ENCODE measurements at regions not wholly inside any gene's neighbourhood (a gene's known extent, or its start where the extent isn't known, plus 50 kb on each side); places are given as distances from the start of the nearest gene placed in this dataset.
A peak's percentile ranks its signal among the peaks of the same experiment; 100 is the strongest.

DNA sequence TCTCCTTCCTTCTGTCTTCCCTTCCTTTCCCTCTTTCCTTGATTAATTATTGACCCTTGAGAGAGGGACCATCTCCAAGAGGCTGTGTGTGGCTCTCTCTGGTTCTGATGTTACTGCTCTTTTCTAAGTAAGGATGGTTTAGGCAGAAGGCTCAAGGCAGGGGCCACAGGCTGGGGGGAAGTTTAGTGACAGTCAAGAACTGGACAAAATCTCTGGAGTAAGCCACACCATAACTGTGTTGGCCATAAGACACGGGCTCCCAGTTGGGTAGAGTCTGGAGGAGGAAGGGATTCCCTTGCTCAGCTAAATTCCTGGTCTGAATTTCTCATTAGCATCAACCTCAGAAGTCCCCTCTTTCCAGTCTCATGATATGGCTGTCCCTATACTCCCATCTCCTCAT, 74.7 kb downstream of the BUD13 start:
- DNase-seq (ENCODE audit: low read depth in 2 of 3, low spot score in 2 of 3): no peak

DNA sequence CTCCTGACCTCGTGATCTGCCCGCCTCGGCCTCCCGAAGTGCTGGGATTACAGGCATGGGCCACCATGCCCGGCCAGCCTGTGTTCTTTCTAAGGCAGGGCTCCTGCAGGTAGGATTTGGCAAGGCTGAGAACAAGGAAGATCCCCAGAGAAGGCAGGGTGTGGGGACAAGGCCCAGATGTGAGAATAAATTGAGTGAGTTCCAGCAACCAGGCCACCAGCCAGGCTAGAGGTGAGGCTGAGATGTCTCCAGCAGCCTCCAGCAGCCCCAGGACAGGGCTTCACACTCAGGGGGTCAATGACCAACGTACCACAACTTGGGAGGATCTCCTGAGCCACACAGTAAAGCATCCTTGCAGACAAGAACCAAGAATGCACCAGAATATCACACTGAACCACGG, 75.1 kb downstream of the BUD13 start:
- DNase-seq (ENCODE audit: low read depth in 2 of 3, low spot score in 2 of 3): no peak

DNA sequence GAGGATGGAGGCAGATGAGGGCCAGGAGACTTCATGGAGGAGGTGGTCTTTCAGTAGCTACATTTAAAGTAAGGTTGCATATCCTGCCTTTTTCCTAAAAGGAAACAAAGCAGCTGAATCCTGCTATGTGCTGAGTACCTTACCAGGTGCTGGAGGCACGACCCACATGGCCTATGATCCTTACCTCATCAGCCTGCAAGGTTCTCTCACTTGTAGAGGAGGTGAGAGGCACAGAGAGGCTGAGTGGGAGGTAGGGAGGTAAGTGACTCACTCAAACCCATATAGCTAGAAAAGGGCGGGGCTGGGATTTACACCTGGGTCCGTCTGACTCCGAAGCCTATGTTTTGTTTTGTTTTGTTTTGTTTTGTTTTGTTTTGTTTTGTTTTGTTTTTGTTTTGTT, 75.8 kb downstream of the BUD13 start:
- DNase-seq (ENCODE audit: low read depth in 2 of 3, low spot score in 2 of 3): no peak

DNA sequence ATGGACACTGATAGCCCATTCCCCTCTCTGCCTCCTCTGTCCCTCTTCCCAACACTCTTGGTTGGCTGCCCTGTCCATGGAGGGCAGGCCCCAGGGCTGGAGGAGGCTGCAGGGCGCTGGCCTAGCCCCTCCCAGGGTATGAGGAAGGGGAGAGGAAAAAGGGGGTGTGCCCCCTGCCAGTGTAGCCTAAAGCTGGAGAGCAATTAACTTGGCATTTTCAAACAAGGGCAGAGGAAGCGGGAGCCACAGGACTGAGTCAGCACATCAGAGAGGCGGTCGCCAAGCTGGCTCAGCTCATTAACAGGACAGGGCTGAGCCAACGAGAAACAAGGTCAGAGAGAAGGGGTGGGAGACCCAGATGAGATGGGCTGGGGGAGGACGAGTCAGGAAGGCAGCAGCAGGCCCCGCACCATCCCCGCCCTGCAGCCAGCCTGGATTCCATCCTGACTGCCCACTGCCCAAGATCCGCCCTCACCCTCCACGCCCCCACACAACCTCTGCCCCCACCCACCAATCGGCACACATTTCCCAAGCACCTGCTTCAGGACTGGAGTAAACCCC, 76.3 kb downstream of the BUD13 start:
- no peak for DNase-seq (ENCODE audit: low read depth in 2 of 3, low spot score in 2 of 3)

DNA sequence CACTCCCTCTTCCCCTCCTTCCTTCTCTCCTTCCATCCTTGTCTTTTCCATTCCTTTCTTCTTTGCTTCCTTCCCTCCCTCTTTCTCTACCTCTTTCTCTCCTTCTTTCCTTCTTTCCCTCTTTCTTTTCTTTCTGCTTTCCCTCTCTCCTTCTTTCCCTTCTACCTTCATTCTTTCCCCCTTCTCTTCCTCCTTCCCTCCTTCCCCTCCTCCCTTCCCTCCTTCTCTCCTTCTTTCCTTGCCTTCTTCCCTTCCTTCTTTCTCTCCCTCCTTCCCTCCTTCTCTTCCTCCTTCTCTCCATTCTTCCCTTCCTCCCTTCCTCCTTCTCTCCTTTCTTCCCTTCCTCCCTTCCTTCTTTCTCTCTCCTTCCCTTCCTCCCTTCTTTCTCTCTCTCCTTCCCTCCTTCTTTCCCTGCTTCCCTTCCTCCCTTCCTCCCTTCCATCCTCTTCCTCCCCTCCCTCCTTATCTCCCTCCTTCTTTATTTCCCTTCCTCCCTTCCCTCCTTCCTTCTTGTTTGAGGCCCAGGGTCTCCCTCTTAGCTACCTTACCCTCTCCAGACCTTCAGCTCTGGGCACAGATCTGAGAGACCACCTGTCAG, 77.0 kb downstream of the BUD13 start:
- no peak for DNase-seq (ENCODE audit: low read depth in 2 of 3, low spot score in 2 of 3)

DNA sequence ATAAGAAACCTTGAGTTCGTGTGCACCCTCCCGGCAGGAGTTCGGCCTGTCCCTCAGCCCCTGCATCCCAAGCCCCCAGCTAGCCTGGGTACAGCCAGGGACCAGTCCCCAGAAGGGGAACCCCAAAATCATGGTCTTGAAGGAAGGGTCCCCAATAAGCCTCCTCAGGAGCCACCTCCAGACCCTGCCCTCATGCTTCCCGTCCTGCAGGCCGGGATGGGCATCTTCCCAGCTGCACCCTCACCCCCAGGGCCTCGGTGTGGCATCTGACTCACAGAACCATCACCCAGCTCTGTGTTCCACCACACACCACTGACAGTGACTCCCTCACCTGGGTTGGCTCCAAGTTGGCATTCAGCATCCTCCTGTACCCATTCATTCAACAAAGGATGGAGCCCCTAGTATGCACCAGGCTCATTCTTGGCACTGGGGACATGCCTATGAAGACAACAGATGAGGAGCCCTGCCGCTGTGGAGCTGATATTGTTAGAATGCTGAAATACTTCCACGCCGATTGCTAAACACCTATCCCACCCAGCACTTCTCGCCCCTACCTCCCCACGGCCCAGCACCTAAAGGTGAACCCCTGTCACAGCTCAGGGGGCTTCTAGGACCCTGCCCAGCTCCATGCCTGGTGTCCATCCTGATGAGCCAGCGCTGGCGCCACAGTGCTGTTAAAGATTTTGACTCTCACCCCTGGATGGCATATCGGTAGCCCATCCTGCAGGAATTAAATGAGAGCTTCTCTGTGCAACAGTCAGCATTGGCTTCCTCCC, 77.8 kb downstream of the BUD13 start:
- no peak for DNase-seq (ENCODE audit: low read depth in 2 of 3, low spot score in 2 of 3)

DNA sequence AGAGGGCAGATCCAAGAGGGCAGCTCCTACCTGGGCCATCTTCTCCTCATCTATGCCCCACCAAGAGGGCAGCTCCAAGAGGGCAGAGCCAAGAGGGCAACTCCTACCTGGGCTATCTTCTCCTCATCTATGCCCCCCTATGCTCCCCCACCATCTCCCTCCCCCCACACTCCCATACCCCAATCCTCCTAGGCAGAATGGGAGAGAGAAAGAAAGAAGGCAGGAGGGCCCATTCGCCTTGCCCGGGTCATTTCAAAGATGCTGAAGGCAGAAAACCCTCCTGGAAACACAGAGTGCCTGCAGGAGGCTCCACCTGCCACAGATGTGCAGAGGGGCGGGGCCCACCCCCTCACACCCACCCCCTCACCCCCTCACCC, 78.5 kb downstream of the BUD13 start:
- DNase-seq (ENCODE audit: low read depth in 2 of 3, low spot score in 2 of 3): no peak

DNA sequence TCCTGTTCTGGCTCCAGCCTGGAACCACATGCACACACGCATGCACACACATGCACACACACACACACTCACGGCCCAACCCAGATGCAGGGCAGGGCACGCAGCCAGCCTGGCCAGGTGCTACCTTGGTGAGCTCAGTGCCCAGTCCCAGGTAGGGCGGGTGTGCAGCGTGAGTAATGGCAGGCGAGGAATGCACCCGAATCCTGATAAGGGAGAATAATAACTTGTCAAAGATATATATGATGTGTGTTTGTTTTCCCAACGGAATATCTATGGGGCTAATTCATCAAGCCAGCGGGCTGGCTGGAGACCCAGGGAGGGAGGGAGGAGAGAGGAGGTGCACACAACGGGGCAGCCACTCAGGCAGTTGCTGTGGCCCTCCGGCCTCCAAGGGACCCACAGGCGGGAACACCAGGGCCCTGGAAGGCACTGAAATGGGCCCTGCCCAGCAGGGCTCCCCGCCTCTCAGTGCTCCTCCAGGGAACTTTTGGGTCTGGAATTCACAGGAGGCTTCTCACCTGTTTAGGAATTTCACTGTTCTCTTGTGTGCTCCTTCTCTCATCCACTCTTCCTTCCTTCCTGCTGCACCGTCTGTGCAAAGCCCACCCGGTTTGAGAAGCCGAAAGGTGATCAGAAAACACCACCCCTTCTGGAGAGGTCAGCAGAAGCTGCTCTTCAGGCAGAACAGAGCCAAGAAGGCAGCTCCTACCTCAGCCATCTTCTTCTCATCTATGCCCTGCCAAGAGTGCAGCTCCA, 79.0 kb downstream of the BUD13 start:
- DNase-seq (ENCODE audit: low read depth in 2 of 3, low spot score in 2 of 3): no peak

DNA sequence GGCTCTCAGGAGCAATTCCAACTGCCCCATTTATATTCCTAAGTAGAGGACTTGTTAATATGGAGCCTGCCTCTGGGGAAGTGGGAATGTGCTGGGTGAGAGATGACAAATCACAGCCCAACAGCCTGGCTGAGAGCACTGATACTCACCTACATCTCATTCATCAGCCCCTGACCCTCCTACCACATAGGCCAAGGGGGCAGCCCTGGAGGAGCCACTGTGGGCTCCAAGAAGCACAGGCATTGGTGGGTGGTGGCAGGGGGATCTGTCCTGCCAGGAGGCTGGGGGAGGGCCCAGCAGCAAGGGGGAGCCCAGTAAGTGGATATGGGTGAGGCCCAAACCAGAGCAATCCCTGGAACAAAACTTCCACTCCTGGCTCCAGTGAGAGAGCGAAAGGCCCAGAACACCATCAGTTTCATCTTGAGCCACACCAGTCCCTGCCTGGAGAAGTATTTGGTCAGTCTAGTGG, 79.7 kb downstream of the BUD13 start:
- no peak for DNase-seq (ENCODE audit: low read depth in 2 of 3, low spot score in 2 of 3)

DNA sequence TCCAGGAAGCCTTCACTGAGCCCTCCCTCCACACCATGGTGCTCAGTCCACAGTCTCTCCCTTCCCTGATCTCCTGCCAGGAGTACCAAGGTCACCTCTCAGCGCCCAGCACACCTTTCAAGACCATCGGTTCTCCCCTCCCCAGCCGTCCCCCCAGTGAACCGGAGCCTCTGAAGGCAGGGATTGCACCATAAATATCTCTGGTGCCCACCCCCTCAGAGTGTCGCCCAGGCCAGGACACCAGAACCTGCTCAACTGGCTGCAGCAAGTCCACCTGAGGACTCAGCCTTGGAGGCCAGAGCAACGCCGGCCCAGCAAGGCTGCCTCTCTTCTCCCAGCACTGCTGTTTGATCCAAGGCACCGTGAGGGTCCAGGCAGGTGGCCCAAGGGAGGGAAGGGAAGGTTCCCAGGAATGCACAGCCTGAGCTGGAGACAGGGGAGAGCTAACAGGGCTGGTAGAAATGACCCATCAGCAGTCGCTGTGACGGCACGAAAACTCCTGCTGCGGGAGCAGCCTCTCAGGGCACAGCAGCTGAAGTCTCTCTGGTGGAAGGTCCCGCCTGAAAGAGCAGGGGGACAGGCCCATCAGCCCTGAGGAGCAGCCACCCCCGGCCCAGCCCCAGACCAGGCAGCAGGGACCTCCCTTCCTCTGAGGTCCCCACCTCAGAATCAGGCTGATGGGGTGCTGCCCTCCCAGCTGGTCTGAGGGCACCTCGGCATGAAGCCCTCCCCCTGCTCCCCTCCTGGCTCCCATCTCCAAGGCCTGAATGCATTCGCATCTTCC, 80.3 kb downstream of the BUD13 start:
- no peak for DNase-seq (ENCODE audit: low read depth in 2 of 3, low spot score in 2 of 3)

DNA sequence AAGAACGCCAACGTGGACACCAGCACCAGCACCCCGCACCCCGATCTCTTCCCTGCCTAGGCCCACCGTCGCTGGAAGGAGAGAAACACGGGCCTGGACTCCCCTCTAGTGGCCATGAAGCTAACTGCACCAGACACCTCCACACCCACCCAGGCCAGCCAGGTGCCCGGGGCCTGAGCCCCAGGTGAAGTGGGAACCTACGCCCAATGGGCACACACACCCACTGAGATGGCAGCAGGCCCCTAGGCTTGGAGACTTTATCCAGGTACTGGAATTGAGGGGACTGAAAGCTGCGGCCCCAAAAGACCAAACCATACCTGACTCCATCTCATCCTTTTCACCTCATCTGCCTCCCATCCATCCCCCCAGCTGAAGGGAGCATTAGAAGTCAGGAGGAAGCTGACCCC, 81.0 kb downstream of the BUD13 start:
- peak in 2 of 3 experiments; percentile 40 to 52 for DNase-seq (ENCODE audit: low read depth in 2 of 3, low spot score in 2 of 3)

DNA sequence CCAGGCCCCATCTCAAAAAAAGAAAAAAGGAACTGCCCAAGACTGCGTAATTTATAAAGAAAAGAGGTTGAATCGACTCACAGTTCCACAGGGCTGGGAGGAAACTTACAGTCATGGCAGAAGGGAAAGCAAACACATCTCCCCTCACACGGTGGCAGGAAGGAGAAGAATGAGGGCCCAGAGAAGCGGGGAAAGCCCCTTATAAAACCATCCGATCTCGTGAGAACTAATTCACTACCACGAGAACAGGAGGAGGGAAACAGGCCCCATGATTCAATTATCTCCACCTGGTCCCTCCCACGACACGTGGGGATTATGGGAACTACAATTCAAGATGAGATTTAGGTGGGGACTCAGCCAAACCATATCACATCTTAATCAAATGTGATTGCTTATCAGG, 82.2 kb downstream of the BUD13 start:
- DNase-seq (ENCODE audit: low read depth in 2 of 3, low spot score in 2 of 3): no peak

DNA sequence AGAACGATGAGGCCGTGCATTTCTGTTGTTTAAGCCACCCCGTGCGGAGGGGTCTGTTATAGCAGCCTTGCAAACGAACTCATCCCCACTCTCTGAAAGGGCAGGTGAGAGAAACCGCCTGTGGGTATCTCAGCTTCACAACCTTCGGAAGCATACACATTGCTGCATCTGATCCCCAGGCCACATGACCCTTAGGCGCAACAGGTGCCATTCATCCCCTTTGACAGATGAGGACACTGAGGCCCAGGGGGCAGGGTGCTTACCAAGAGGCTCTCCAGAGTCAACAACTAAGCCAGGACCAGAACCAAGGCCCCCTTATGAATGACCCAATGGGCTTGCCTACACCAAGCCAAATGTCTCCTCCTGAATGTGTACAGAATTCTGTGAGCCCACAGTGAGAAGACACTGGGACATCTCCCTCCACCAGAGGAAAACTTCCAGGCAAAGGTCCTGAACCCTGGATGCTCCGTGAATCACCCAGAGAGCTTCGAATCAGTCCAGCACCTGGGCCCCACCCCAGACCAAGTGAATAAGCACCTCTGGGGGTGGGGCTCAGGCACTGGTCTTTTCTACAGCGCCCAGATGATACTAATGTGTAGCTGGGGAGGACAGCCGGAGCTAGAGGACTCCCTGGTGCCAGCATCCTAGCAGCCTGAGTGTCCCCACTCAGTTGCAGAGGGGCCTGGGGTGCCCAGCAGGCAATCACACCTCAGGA, 83.2 kb downstream of the BUD13 start:
- DNase-seq (ENCODE audit: low read depth in 2 of 3, low spot score in 2 of 3): no peak

DNA sequence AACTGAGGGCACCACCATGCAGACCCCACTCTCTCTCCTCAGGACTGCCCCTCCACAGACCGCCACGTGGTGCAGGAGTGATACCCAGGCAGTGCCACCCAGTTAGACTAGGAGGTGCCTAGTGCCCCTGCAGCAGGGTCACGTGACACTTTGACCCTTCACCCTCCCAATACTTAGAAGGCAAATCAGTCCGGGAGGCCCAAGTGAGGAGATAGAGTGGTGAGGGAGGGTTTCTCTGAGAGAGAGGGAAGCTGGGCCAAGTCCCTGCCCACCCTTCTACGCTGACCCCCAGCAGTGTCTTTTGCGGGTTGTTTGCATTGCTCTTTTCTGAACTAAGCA, 84.6 kb downstream of the BUD13 start:
- DNase-seq (ENCODE audit: low read depth in 2 of 3, low spot score in 2 of 3): no peak

DNA sequence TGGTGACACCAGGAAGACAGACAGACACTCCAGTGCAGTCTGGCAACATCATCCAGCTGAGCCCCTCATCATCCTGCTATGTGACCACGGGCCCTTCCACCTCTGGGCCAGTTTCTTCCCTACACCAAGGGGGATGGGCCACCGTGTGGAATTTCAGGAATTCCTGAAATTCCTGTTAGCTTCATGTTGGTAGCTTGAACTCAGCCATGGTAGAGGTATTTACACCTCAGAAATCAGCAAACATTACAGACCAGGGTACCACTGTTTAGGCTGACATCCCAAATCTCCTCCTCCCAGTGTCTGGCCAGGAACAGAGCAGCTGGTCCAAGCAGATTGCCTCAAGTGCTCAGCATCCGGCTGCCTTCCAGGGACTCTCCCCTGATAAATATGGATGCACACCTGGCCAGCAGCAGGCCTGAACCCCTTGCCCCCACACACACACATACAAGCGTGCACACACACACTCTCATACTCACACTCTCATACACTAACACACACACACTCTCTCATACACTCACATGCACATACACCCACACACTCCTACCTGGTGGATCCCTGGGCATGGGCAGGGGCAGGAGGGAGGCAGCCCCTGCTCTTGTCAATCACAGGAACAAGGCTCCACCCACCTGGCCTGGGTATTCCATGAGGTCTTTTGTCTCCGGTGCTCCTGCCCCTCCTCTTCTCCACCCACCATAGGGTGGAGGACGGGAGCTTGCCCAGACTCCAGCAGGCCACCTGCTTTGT, 85.2 kb downstream of the BUD13 start:
- DNase-seq (ENCODE audit: low read depth in 2 of 3, low spot score in 2 of 3): no peak

DNA sequence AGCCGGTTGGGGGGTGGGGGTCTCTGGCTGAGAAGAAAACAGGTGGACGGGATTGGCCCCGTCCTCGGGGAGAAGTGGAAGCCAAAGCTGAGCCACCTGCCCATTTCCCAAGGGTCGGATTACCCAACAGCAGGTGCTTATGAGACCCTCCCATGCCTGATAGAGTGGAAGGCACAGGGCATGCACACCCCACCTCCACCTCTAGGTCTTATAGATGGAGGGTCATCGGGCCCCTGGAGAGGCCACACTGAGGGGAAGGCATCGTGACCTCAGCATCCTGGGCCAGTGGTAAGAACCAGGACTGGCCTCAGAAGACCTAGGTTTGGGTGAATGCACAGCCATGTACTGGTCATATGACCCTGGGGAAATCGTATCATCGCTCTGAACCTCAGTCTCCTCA, 85.9 kb downstream of the BUD13 start:
- no peak for DNase-seq (ENCODE audit: low read depth in 2 of 3, low spot score in 2 of 3)

DNA sequence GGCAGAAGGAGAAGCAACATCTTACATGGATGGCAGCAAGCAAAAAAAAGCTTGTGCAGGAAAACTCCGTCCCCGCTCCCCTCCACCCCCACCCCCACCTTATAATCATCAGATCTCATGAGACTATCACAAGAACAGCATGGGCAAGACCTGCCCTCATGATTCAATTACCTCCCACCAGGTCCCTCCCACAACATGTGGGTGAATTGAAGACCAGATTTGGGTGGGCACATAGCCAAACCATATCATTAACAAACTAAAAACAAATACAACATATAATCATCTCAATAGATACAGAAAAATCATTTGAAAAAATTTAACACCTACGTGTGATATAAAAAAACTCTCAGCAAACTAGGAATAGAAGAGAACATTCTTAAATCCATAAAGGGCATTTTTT, 88.8 kb downstream of the BUD13 start:
- DNase-seq (ENCODE audit: low read depth in 2 of 3, low spot score in 2 of 3): no peak

DNA sequence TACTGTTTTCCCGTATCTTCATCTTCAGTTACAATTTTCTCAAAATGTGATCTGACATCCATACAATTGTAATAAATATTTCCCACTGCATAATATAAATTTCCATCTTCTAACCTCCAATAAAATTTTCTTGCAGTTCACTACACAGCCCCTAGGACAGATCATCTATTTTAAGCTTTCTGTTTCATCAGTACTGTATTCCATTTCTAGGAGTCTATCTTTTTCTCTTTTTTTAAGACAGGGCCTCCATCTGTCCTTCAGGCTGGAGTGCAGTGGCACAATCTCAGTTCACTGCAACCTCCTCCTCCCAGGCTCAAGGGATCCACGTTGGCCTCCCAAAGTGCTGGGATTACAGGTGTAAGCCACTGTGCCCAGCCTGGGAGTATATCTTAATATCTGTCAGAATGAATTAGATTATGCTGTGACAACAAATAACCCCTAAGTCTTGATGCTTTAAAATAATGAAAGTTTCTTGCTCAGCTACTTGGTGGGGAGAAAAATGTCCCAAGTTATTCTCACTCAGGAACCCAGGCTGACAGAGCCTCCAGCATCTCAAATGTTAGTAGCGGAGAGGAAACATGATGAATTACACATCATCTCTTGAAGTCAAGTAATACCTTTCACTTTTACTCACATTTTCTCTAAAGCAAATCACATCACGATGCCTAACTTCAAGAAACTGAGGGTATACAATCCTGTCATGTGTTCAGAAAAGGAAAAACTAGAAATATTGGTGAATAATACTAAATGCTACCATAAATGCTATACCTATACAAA, 92.2 kb downstream of the BUD13 start:
- DNase-seq (ENCODE audit: low read depth in 2 of 3, low spot score in 2 of 3): no peak

DNA sequence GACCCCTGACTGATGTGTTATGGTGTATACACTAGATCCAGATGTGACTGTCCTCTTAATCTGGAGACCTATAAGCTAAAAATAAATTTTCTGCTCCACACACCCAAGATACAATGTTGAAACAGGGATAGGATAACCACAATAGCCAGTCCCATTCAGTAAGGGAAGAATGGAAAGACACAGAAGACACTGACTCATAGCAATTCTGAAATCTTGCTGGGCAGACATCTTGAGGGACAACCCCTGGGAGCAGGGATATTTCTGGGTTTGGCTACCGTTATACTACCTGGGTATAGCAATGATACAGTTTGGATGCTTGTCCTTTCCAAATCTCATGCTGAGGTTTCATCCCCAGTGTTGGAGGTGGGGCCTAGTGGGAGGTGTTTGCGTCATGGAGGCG, 93.9 kb downstream of the BUD13 start:
- DNase-seq (ENCODE audit: low read depth in 2 of 3, low spot score in 2 of 3): no peak

Data from activated CD8-positive, alpha-beta memory T cell treated with anti-CD3 and anti-CD28 coated beads for 48 hours (primary cell).